Spleen (tissue), 11 donors: ENCODE measurements at regions not wholly inside any gene's neighbourhood (a gene's known extent, or its start where the extent isn't known, plus 50 kb on each side); places are given as distances from the start of the nearest gene placed in this dataset.
A peak's percentile ranks its signal among the peaks of the same experiment; 100 is the strongest.

Experiments used
- DNase-seq: peaks from one replicate; pipeline ENCODE4 v3.0.0-alpha.2; 2020
- H3K27ac ChIP-seq, 8 donors: fragments of 200-600 bp; sonication (generic) in 7 of 8; 1 replicate in 4 of 8; 2 replicates in 4 of 8; pipeline versions ENCODE4 v1.5.0 to v1.8.0; 2016 to 2021; ENCODE audit warnings: inconsistent platforms in 4 of 8, mild to moderate bottlenecking in 4 of 8, moderate library complexity in 1 of 8
- H3K27me3 ChIP-seq, 7 donors: fragments of 200-600 bp; sonication (generic) in 6 of 7; replicated peaks in 1 of 7; 1 replicate in 4 of 7; 2 replicates in 3 of 7; pipeline versions ENCODE4 v1.5.0 to v1.8.0; 2016 to 2021; ENCODE audit warnings: inconsistent platforms in 3 of 7, mild to moderate bottlenecking in 1 of 7
- H3K36me3 ChIP-seq, 6 donors: fragments of 200-600 bp; sonication (generic) in 5 of 6; 1 replicate in 4 of 6; 2 replicates in 2 of 6; pipeline versions ENCODE4 v1.5.0 to v1.8.0; 2016 to 2021; ENCODE audit warnings: inconsistent platforms in 2 of 6
- H3K4me1 ChIP-seq, 6 donors: fragments of 200-600 bp; sonication (generic) in 5 of 6; 1 replicate in 3 of 6; 2 replicates in 3 of 6; pipeline versions ENCODE4 v1.5.0 to v1.8.0; 2016 to 2021; ENCODE audit warnings: inconsistent platforms in 3 of 6
- H3K4me3 ChIP-seq, 8 donors: fragments of 200-600 bp; sonication (generic) in 7 of 8; 1 replicate in 4 of 8; 2 replicates in 4 of 8; pipeline versions ENCODE4 v1.5.0 to v1.8.0; 2016 to 2021; ENCODE audit warnings: inconsistent platforms in 4 of 8, mild to moderate bottlenecking in 4 of 8, moderate library complexity in 2 of 8
- H3K9me3 ChIP-seq, 8 donors: fragments of 200-600 bp; sonication (generic) in 7 of 8; 1 replicate in 4 of 8; 2 replicates in 4 of 8; pipeline versions ENCODE4 v1.5.0 to v1.8.0; 2016 to 2021; ENCODE audit warnings: inconsistent platforms in 4 of 8
- POLR2A ChIP-seq, 3 donors: fragments of 450-650 bp; IDR thresholded peaks; one replicate each; pipeline ENCODE4 v1.5.1; 2017; ENCODE audit warnings: antibody characterized with exemption in 3 of 3, mild to moderate bottlenecking in 1 of 3
- POLR2AphosphoS5 ChIP-seq, 3 donors: sonication (generic); formaldehyde crosslinking; IDR thresholded peaks; one replicate each; pipeline ENCODE4 v1.5.1; 2017; ENCODE audit warnings: antibody characterized with exemption in 3 of 3
- WGBS, 5 donors: extraction: QIAGEN DNeasy Blood & Tissue Kit in 3 of 5; methylation state at CpG; one replicate each; pipeline versions ENCODE4 v1.1.5 to v1.1.7; 2013 to 2018; 5-methylcytosine and 5-hydroxymethylcytosine counted together
- intact Hi-C: fragments of 100-400 bp; cut with DNase I; formaldehyde crosslinking; loops from one replicate; pipeline ENCODE4 v1.15.0; 2023; ENCODE audit warnings: low total_unique reads
- TF ChIP-seq, protein P1 (sequence below), 11 experiments: fragments of 200-600 bp in 7 of 11; fragments of 450-650 bp in 4 of 11; sonication (generic) in 4 of 11; IDR thresholded peaks in 8 of 11; conservative IDR thresholded peaks in 3 of 11; 1 replicate in 7 of 11; 2 replicates in 4 of 11; pipeline versions ENCODE4 v1.4.0 to v1.8.0; 2016 to 2021; ENCODE audit warnings: antibody characterized with exemption in 11 of 11, inconsistent platforms in 4 of 11, mild to moderate bottlenecking in 1 of 11
- donor health status: healthy with polysubstance abuse.
- donor health status: DM: no; HTN: no; CAD: no; lungs with moderate emphysema.
- donor health status: DM: no; HTN: no; CAD: no.
- donor health status: Bipolar disorder and iron deficiency.
- donor health status: healthy.
- donor health status: DM: no; HTN: no; CAD: no.
- donor health status: DM: yes; HTN: yes; CAD: no.

GRCh38 chr7:35420656-35421055, 166.8 kb upstream of the TBX20 start:
- H3K27ac ChIP-seq: no peak overlapping the region
- H3K36me3 ChIP-seq: no peaks in the 10 kb centered on the region
- 54 to 78% (median 57%) methylated on average over 4 of the region's 4 CpGs for WGBS, 5 donors
- H3K4me1 ChIP-seq: no peaks in the 10 kb centered on the region
- peak overlapping the region in 1 of 8 donors; percentile 14 for H3K4me3 ChIP-seq
- H3K9me3 ChIP-seq: no peaks in the 10 kb centered on the region
- DNase-seq: no peak
- H3K27me3 ChIP-seq: peaks cover 0 to 9% (median 0%) of the 10 kb centered on the region in 7 donors
- TF ChIP-seq, protein P1, sequence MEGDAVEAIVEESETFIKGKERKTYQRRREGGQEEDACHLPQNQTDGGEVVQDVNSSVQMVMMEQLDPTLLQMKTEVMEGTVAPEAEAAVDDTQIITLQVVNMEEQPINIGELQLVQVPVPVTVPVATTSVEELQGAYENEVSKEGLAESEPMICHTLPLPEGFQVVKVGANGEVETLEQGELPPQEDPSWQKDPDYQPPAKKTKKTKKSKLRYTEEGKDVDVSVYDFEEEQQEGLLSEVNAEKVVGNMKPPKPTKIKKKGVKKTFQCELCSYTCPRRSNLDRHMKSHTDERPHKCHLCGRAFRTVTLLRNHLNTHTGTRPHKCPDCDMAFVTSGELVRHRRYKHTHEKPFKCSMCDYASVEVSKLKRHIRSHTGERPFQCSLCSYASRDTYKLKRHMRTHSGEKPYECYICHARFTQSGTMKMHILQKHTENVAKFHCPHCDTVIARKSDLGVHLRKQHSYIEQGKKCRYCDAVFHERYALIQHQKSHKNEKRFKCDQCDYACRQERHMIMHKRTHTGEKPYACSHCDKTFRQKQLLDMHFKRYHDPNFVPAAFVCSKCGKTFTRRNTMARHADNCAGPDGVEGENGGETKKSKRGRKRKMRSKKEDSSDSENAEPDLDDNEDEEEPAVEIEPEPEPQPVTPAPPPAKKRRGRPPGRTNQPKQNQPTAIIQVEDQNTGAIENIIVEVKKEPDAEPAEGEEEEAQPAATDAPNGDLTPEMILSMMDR (IDR thresholded peaks at IDR 0.05 in 8 of 11, conservative IDR thresholded peaks at IDR 0.05 in 3 of 11): no peak
- TF ChIP-seq POLR2A (IDR thresholded peaks at IDR 0.05): no peak
- no peak for TF ChIP-seq POLR2AphosphoS5 (IDR thresholded peaks at IDR 0.05)
- intact Hi-C loops: loop anchor here (10.0 kb wide), 3 partner anchors 114 to 484 kb away; no protein-coding TSS in a partner anchor

- WGBS, 5 donors: 78 to 90% (median 83%) methylated on average over 5 of the region's 5 CpGs
- no peak for TF ChIP-seq POLR2A (IDR thresholded peaks at IDR 0.05)
- TF ChIP-seq, protein P1 (IDR thresholded peaks at IDR 0.05 in 8 of 11, conservative IDR thresholded peaks at IDR 0.05 in 3 of 11): no peak
- TF ChIP-seq POLR2AphosphoS5 (IDR thresholded peaks at IDR 0.05): no peak
Measured at GRCh38 chr7:35419391-35419755, 165.5 kb upstream of the TBX20 start.

DNA sequence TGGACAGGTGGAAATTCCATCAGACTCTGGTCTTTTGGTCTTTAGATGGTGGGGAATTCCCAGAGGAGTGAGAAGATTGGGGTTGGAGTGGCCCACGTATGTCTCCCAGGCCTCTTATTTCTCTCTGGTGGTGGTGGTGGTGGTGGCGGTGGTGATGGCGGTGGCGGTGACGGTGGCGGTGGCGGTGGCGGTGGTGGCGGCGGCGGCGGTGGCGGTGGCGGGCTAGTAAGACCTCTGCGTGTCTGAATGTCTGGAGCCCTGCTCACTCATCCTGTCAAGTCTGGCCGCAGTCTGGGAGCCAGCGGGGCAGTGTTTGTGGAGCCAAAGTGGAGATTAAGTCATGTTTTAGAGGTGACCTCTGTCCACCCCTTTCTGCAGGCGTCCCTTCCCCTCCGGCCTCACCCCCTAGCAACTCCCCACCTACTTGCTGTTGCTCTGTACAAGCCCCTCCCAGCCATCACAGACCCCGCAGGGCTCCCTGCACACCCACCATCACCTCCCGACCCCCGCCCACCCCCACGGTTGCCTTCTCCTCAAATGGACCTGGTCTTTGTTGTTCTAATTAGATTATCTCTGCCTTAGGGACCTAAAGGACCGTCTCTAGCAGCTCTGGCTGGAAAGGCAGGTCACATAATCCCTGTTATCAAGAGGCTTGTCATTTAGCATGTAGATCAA, 165.0 kb upstream of the TBX20 start:
- DNase-seq: no peak
- no peak overlapping the region for H3K4me3 ChIP-seq
- intact Hi-C loops: no loop called here
- H3K4me1 ChIP-seq: no peaks in the 10 kb centered on the region
- no peaks in the 10 kb centered on the region for H3K36me3 ChIP-seq
- TF ChIP-seq, protein P1 (IDR thresholded peaks at IDR 0.05 in 8 of 11, conservative IDR thresholded peaks at IDR 0.05 in 3 of 11): no peak
- no peak for TF ChIP-seq POLR2A (IDR thresholded peaks at IDR 0.05)
- no peak for TF ChIP-seq POLR2AphosphoS5 (IDR thresholded peaks at IDR 0.05)
- no peaks in the 10 kb centered on the region for H3K9me3 ChIP-seq
- 77 to 85% (median 85%) methylated on average over 21 to 24 of the region's 24 CpGs for WGBS, 5 donors
- H3K27me3 ChIP-seq: peaks cover 0 to 9% (median 0%) of the 10 kb centered on the region in 7 donors
- H3K27ac ChIP-seq: no peak overlapping the region

More at GRCh38 chr7:35419391-35419755, 165.5 kb upstream of the TBX20 start:
- Histone ChIP-seq H3K4me1 (no peaks in the 10 kb centered on the region), H3K27me3 (peaks cover 0 to 9% (median 0%) of the 10 kb centered on the region in 7 donors), H3K9me3 (no peaks in the 10 kb centered on the region), H3K27ac (no peak overlapping the region), H3K4me3 (no peak overlapping the region), H3K36me3 (no peaks in the 10 kb centered on the region)
- DNase-seq: no peak
- intact Hi-C loops: no loop called here

DNA sequence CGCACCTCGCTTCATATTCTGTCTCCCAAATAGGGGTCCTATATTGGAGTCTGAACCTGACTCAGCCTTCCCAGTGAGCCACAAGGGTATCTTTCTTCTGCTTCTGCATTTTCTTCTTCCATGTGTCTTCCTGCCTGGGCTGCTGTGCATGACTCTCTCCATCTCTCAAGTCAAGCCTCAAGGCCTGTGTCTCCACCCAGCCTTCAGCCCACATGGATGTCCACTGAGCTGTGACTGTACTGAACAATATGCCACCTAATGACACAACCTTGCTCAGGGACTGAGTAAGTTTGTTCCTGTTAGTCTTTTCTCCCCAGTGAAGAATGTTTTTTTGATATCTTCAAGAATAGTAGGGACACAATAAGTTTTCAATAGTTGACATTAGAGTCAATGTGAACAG, 162.7 kb upstream of the TBX20 start:
- TF ChIP-seq POLR2AphosphoS5 (IDR thresholded peaks at IDR 0.05) (no peak), POLR2A (IDR thresholded peaks at IDR 0.05) (no peak)
- TF ChIP-seq, protein P1 (IDR thresholded peaks at IDR 0.05 in 8 of 11, conservative IDR thresholded peaks at IDR 0.05 in 3 of 11): no peak
- H3K4me3 ChIP-seq: no peak overlapping the region
- intact Hi-C loops: no loop called here
- H3K27ac ChIP-seq: no peak overlapping the region
- H3K27me3 ChIP-seq: peaks cover 0 to 5% (median 0%) of the 10 kb centered on the region in 7 donors
- H3K36me3 ChIP-seq: no peaks in the 10 kb centered on the region
- DNase-seq: no peak
- WGBS, 5 donors: 87 to 98% (median 95%) methylated on average over 2 of the region's 2 CpGs
- no peaks in the 10 kb centered on the region for H3K9me3 ChIP-seq
- H3K4me1 ChIP-seq: no peaks in the 10 kb centered on the region
